ENCODE measurements at regions not wholly inside any gene's neighbourhood (a gene's known extent, or its start where the extent isn't known, plus 50 kb on each side); places are given as distances from the start of the nearest gene placed in this dataset.

- TF ChIP-seq POLR2A (IDR thresholded peaks at IDR 0.05; ENCODE audit: low read length) = no peak
- TF ChIP-seq GATA1 (IDR thresholded peaks at IDR 0.05; ENCODE audit: low read depth, low read length) = no peak
- no peak for DNase-seq
Observed at GRCh38 chr13:33487575-33488243, 202.2 kb upstream of the STARD13 start.

GRCh38 chr13:33489563-33489962 is 204.0 kb upstream of the STARD13 start:
- no peak for TF ChIP-seq GATA1 (IDR thresholded peaks at IDR 0.05; ENCODE audit: low read depth, low read length)
- no peak for TF ChIP-seq POLR2A (IDR thresholded peaks at IDR 0.05; ENCODE audit: low read length)
- no peak for DNase-seq

- TF ChIP-seq GATA1 (IDR thresholded peaks at IDR 0.05; ENCODE audit: low read depth, low read length) (no peak), POLR2A (IDR thresholded peaks at IDR 0.05; ENCODE audit: low read length) (no peak)
- DNase-seq = no peak
Observed at GRCh38 chr13:33490461-33491327, 205.1 kb upstream of the STARD13 start.

- no peak for TF ChIP-seq GATA1 (IDR thresholded peaks at IDR 0.05; ENCODE audit: low read depth, low read length)
- TF ChIP-seq POLR2A (IDR thresholded peaks at IDR 0.05; ENCODE audit: low read length) = no peak
- no peak for DNase-seq
Observed at GRCh38 chr13:33493672-33494365, 208.3 kb upstream of the STARD13 start.

- DNase-seq = no peak
- TF ChIP-seq GATA1 (IDR thresholded peaks at IDR 0.05; ENCODE audit: low read depth, low read length) (no peak), POLR2A (IDR thresholded peaks at IDR 0.05; ENCODE audit: low read length) (no peak)
Observed at GRCh38 chr13:33494596-33495204, 209.1 kb upstream of the STARD13 start.

- DNase-seq = no peak
- no peak for TF ChIP-seq POLR2A (IDR thresholded peaks at IDR 0.05; ENCODE audit: low read length)
- TF ChIP-seq GATA1 (IDR thresholded peaks at IDR 0.05; ENCODE audit: low read depth, low read length) = no peak
Observed at GRCh38 chr13:33496336-33496735, 210.8 kb upstream of the STARD13 start.

GRCh38 chr13:33497146-33497845 is 211.7 kb upstream of the STARD13 start:
- no peak for DNase-seq
- TF ChIP-seq GATA1 (IDR thresholded peaks at IDR 0.05; ENCODE audit: low read depth, low read length) (no peak), POLR2A (IDR thresholded peaks at IDR 0.05; ENCODE audit: low read length) (no peak)

GRCh38 chr13:33508060-33508459 is 222.5 kb upstream of the STARD13 start:
- DNase-seq = no peak
- TF ChIP-seq GATA1 (IDR thresholded peaks at IDR 0.05; ENCODE audit: low read depth, low read length) (no peak), POLR2A (IDR thresholded peaks at IDR 0.05; ENCODE audit: low read length) (no peak)

GRCh38 chr13:33509642-33510229 is 224.2 kb upstream of the STARD13 start:
- DNase-seq = no peak
- TF ChIP-seq GATA1 (IDR thresholded peaks at IDR 0.05; ENCODE audit: low read depth, low read length) (no peak), POLR2A (IDR thresholded peaks at IDR 0.05; ENCODE audit: low read length) (no peak)

GRCh38 chr13:33510350-33510970 is 224.9 kb upstream of the STARD13 start:
- no peak for DNase-seq
- TF ChIP-seq GATA1 (IDR thresholded peaks at IDR 0.05; ENCODE audit: low read depth, low read length) (no peak), POLR2A (IDR thresholded peaks at IDR 0.05; ENCODE audit: low read length) (no peak)

GRCh38 chr13:33512880-33513554 is 227.5 kb upstream of the STARD13 start:
- DNase-seq = no peak
- TF ChIP-seq POLR2A (IDR thresholded peaks at IDR 0.05; ENCODE audit: low read length) (no peak), GATA1 (IDR thresholded peaks at IDR 0.05; ENCODE audit: low read depth, low read length) (no peak)

GRCh38 chr13:33514362-33514761 is 228.8 kb upstream of the STARD13 start:
- TF ChIP-seq POLR2A (IDR thresholded peaks at IDR 0.05; ENCODE audit: low read length) = no peak
- no peak for TF ChIP-seq GATA1 (IDR thresholded peaks at IDR 0.05; ENCODE audit: low read depth, low read length)
- no peak for DNase-seq
